GM13977 (cell line): ENCODE measurements at regions not wholly inside any gene's neighbourhood (a gene's known extent, or its start where the extent isn't known, plus 50 kb on each side); places are given as distances from the start of the nearest gene placed in this dataset.
"Not testable (repeated sequence)": the region's sequence is repeated elsewhere in the genome, so short reads cannot be mapped to it uniquely, and the experiment has no call there.

ENCODE experiments used
- DNase-seq: peaks from one replicate; pipeline ENCODE4 v3.0.0; 2012; ENCODE audit warnings: low spot score
- in situ Hi-C: fragments of 300-500 bp; cut with MboI; formaldehyde crosslinking; loops from one replicate; pipeline ENCODE4 v1.12.0; 2022; ENCODE audit warnings: low sequenced_read_pairs, low pct_unique_long_range_greater_than_20kb, mixed read lengths, inconsistent platforms; ENCODE audit not compliant: unreplicated experiment
- TF ChIP-seq, protein P1 (sequence below): IDR thresholded peaks from 2 replicates; pipeline ENCODE4 v1.5.1; 2012; ENCODE audit warnings: mild to moderate bottlenecking, control low read depth; ENCODE audit not compliant: insufficient read depth; ENCODE audit errors: extremely low read depth, missing control alignments

DNA sequence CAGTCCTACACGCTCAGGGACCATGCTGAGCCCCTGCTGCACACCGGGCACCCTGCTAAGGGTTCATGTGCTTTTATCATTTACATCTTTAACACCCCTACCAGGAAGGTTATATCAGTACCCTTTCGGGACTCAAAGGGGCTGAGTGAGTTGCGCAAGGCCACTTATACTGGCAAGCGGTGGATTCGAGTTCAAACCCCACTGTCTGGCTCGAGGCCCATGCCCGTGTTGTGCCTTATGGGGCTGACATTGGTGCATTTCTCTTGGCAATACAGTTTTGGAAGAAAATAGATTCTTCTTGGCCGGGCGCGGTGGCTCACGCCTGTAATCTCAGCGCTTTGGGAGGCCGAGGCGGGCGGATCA lies 69.5 kb upstream of the MAP4K4 start:
- in situ Hi-C loops = no loop called here

DNA sequence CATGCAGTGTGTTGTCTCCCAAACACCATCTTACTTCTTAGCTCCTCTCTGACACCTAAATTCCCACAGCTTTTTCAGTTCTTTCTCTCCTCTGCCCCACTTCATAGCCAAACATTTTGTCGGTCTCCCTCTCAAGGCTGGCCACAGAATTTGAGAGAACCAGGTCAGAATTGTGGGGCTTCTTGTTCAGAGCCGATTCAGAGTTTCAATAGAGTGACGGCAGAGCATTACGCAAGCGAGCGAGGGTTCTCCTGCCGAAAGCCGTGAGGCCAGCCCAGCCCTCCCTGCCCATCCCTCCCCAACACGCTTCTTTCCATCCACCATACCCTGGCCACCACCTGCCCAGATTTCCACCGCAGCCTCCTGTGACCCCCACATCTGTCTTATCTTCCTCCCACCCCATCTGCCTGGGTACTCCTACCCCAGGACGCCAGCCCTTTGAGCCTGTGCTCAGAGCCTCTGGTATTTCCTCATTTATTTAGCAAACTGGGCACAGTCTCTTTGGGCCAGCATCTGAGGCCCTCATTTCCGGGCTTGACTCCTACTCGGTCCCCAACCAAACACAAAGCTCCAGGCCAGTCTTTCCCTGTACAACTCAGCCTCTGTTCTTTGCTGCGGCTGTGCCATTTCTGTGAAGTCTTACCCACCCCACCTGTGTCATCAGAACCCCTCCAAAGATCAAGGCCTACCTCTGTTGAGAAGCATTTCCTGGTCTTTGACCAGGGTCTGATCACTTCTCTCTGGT lies 70.0 kb upstream of the MAP4K4 start:
- TF ChIP-seq, protein P1, sequence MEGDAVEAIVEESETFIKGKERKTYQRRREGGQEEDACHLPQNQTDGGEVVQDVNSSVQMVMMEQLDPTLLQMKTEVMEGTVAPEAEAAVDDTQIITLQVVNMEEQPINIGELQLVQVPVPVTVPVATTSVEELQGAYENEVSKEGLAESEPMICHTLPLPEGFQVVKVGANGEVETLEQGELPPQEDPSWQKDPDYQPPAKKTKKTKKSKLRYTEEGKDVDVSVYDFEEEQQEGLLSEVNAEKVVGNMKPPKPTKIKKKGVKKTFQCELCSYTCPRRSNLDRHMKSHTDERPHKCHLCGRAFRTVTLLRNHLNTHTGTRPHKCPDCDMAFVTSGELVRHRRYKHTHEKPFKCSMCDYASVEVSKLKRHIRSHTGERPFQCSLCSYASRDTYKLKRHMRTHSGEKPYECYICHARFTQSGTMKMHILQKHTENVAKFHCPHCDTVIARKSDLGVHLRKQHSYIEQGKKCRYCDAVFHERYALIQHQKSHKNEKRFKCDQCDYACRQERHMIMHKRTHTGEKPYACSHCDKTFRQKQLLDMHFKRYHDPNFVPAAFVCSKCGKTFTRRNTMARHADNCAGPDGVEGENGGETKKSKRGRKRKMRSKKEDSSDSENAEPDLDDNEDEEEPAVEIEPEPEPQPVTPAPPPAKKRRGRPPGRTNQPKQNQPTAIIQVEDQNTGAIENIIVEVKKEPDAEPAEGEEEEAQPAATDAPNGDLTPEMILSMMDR = no peak
- DNase-seq = no peak
- in situ Hi-C loops = no loop called here

More for the DNA sequence above, 69.5 kb upstream of the MAP4K4 start:
- DNase-seq = no peak
- TF ChIP-seq, protein P1 = no peak

DNA sequence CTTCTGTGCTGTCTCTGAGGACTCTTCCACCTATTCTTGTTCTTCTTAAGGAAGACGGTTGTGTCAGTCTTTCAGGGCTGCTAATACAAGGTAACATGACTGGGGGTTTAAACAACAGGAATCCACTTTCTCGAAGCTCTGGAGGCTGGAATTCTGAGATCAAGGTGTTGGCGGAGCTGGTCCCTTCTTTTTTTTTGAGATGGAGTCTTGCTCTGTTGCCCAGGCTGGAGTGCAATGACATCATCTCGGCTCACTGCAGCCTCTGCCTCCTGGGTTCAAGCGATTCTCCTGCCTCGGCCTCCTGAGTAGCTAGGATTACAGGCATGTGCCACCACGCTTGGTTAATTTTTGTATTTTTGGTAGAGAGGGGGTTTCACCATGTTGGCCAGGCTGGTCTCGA lies 71.7 kb upstream of the MAP4K4 start:
- DNase-seq, in situ Hi-C loops: not testable (repeated sequence)

DNA sequence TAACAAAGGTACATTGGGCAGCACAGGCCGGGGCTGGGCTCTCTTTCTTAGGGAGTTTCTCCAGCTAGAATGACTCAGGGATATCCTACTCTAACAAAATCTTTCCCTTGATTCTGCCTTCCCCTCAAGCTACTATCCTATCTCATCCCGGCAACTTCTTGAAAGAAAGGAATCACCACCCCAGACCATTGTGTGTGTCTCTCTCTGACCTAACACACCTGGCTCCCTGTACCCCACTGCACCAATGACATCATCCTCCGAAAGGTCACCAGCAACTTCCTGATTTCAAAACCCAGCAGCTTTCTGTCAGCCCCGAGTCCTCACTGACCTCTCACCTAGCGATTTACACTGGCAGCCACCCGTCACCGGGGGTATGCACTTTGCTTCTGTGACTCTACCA lies 72.1 kb upstream of the MAP4K4 start:
- in situ Hi-C loops = no loop called here
- DNase-seq = peak; percentile 28
- TF ChIP-seq, protein P1 = no peak

DNA sequence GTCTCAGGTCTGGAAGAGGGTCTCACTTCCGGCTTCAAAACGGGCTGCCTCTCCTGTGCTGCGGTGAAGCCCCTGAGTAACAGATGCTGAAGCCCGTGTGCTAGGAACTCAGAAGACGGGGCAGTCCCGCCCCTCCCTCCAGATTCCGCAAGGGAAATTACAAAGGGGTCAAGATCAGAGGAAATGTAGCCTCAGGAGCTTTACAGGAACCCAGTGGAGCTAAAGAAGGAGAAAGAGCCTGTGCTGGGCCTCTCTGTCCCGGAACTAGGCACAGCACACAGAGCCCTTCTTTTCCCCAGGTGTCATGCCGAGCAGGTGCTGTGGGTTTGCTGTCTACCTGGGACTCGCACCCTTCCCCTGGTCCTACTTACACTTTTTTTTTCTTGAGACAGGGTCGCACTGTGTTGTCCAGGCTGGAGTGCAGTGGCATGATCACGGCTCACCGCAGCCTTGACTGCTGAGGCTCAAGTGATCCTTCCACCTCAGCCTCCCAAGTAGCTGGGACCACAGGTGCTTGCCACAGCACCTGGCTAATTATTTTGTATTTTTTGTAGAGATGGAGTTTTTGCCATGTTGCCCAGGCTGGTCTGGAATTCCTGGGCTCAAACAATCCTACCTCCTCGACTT lies 72.7 kb upstream of the MAP4K4 start:
- no peak for DNase-seq
- in situ Hi-C loops = no loop called here
- TF ChIP-seq, protein P1 = no peak

DNA sequence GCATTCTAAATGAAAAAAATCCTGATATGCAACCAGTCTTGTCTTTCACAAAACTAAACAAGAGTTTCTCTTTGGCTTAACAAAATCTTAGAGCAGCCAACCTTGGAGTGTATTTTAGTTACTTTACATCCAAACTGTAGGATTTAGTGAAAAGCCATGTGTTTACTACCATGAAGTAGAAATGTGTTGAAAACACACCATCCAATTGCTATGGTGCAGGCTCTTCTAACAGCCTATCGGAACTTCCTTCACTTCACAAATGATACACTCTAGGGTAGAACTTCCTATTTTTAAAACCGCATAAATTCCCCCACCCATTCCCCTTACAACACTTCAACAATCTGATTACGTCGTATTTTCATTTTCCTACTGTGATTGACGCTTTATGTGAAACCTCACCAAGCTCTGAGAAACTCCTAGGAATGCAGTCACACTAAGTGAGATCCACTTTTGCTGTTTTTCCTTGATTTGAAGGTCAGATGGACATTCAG lies 74.4 kb upstream of the MAP4K4 start:
- TF ChIP-seq, protein P1 = no peak
- in situ Hi-C loops = no loop called here
- peak; percentile 69 for DNase-seq

DNA sequence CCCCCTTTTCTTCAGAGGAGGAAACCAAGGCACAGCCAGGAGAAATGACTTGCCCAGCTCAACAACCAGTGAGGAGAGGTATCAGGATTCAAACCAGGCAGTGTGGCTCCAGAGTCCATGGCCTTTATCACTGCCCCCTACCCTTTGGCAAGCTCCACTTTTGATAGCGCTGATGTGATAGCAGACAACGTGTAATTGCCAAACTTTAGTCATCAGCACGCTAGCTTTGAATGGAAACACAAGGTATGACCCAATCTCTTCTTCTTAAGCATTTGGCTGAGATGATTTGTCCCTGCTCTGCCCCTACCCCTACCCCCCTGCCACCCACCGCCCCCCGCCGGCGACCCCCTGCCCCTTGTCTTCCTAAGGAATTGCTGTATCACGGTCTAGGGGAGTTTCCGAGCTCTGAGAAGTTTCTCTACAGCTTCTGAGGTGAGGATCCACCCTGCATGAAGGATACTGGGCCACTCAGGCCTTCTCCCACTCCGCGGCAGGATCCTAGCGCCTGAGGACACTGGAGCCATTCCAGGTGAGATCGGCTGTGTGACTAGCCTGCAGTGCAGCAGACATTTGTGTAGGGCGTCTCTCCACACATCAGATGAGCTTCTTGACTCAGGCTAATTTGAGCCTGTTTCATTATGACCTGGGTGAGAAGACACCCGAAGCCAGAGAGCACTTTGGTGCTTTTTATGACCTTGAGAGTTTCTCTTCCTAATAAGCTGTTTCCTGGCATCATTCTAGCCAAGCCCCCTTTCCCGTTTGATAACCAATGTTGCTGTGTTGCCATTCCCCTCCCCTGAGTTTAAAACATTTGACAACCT lies 75.1 kb upstream of the MAP4K4 start:
- TF ChIP-seq, protein P1 = no peak
- in situ Hi-C loops = no loop called here
- DNase-seq = peak; percentile 79
